Cerebellar cortex (tissue), 1 donor: ENCODE measurements at regions not wholly inside any gene's neighbourhood (a gene's known extent, or its start where the extent isn't known, plus 50 kb on each side); places are given as distances from the start of the nearest gene placed in this dataset.

Experiments
- DNase-seq: peaks from one replicate; pipeline ENCODE4 v3.0.0-alpha.2; 2015; ENCODE audit warnings: low spot score

GRCh38 chr7:20945451-20945850, 158.8 kb upstream of the SP8 start:
- DNase-seq: no peak

- no peak for DNase-seq
Measured at GRCh38 chr7:20952916-20953315, 166.2 kb upstream of the SP8 start.

GRCh38 chr7:20954711-20955619, 168.3 kb upstream of the SP8 start:
- DNase-seq: no peak

- DNase-seq: no peak
Measured at GRCh38 chr7:20958572-20958971, 171.9 kb upstream of the SP8 start.

- DNase-seq: no peak
Measured at GRCh38 chr7:20959281-20959680, 172.6 kb upstream of the SP8 start.

GRCh38 chr7:20963556-20964280, 177.0 kb upstream of the SP8 start:
- no peak for DNase-seq

GRCh38 chr7:20964281-20964918, 177.7 kb upstream of the SP8 start:
- DNase-seq: no peak

GRCh38 chr7:20971219-20971618, 184.5 kb upstream of the SP8 start:
- no peak for DNase-seq

GRCh38 chr7:20980232-20980631, 193.5 kb upstream of the SP8 start:
- DNase-seq: no peak

- no peak for DNase-seq
Measured at GRCh38 chr7:20980668-20981264, 194.1 kb upstream of the SP8 start.

GRCh38 chr7:20988340-20988739, 201.7 kb upstream of the SP8 start:
- no peak for DNase-seq

- no peak for DNase-seq
Measured at GRCh38 chr7:20991544-20991943, 204.9 kb upstream of the SP8 start.

GRCh38 chr7:20993693-20994092, 207.0 kb upstream of the SP8 start:
- no peak for DNase-seq

- no peak for DNase-seq
Measured at GRCh38 chr7:20998309-20998708, 211.6 kb upstream of the SP8 start.

GRCh38 chr7:21011153-21011552, 224.5 kb upstream of the SP8 start:
- DNase-seq: no peak

- no peak for DNase-seq
Measured at GRCh38 chr7:21013765-21014539, 227.3 kb upstream of the SP8 start.

GRCh38 chr7:21020667-21021066, 234.0 kb upstream of the SP8 start:
- no peak for DNase-seq

GRCh38 chr7:21023841-21024484, 237.3 kb upstream of the SP8 start:
- no peak for DNase-seq

GRCh38 chr7:21024485-21024867, 237.8 kb upstream of the SP8 start:
- DNase-seq: no peak

GRCh38 chr7:21028186-21028585, 241.5 kb upstream of the SP8 start:
- no peak for DNase-seq

- DNase-seq: no peak
Measured at GRCh38 chr7:21028599-21028998, 241.9 kb upstream of the SP8 start.
